KBM-7 (cell line): ENCODE measurements at regions not wholly inside any gene's neighbourhood (a gene's known extent, or its start where the extent isn't known, plus 50 kb on each side); places are given as distances from the start of the nearest gene placed in this dataset.
"Not testable (repeated sequence)": the region's sequence is repeated elsewhere in the genome, so short reads cannot be mapped to it uniquely, and the experiment has no call there.

Experiments used
- DNase-seq: peaks from one replicate; pipeline ENCODE4 v3.0.0-alpha.2; 2015
- in situ Hi-C: fragments of 300-500 bp; cut with MboI; formaldehyde crosslinking; loops from 2 replicates; pipeline ENCODE4 v1.14.3; 2020; ENCODE audit warnings: low sequenced_read_pairs, low pct_unique_long_range_greater_than_20kb, mixed read lengths

DNA sequence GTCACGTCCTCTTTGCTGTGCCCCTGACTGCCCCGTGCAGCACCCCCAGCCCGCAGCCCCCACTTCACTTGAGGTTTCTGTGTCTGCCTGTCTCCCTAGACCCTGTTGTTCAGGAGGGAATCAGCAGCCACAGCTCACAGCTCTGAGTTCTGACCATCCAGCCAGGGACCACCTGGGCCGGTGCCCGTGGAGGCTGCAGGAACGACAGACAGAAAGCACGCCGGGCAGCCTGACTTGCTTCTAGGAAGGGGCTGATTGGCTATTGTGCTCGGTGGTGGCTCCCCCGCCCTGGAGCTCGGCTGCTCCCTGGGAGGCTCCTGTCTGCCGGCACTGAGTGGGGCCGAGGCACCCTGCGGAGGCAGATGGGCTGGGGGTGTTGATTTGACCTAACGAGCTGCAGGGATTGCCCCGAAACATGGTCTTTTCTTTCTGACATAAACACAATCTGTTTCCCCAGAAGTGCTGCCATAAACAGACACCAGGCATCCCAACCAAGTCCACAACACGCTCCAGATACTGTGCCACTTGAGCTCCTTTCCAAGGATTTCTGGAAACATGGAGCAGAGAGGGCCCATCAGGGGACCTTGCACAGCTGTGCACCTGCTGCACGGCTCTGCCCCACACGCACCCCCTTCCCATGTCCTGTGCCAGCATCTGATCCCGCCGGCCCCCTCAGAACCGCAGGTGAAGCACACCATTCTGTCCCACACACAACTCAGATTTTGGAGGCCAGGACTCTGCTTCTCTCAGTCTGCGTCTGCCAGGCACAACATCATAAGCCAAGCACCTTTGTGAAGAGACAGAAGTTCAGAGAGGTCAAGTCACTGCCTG, 855.9 kb downstream of the TBC1D22A start:
- no peak for DNase-seq
- in situ Hi-C loops: no loop called here

DNA sequence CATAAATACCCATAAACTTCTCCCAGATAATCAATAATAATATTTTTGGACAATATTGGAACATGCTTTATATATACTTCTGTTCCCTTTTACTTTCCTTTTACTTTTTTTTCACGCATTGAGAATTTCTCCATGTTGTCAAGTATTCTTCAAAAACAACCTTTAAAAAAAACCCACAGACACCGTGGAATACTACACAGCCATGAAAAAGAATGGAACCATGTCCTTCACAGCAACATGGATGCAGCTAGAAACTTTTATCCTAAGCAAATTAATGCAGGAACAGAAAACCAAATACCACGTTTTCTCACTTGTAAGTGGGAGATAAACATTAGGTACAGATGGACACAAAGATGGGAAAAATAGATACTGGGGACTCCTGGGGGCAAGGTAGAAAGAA, 854.7 kb downstream of the TBC1D22A start:
- in situ Hi-C loops: no loop called here
- no peak for DNase-seq

DNA sequence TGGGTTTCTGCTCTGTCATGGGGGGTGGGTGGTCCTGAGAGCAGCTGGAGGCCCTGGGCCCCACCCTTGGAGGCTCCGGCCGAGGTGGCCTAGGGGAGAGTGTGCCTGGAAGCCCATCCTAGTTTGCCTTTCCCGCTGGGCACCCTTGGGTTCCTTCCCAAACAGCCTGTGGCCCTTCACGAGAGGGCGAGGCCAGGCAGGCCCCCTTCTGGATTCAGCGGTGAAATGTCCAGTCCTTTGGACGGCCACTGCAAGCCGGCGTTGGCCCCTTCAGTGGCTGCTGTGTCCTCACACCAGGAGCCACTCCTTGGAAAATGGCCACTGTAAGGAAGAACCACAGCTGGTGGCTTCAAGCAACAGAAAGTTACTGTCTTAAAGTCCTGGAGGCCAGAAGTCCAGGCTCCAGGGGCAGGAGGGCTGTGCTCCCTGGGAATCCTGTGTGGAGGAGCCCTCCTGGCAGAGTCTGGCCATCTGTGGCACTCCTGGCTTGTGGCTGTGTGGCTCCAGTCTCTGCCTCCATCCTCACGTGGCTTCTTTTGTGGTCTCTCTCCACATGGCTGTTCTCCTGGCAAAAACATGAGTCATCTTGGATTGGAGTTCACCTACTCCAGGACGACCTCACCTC, 854.1 kb downstream of the TBC1D22A start:
- in situ Hi-C loops: no loop called here
- DNase-seq: no peak

DNA sequence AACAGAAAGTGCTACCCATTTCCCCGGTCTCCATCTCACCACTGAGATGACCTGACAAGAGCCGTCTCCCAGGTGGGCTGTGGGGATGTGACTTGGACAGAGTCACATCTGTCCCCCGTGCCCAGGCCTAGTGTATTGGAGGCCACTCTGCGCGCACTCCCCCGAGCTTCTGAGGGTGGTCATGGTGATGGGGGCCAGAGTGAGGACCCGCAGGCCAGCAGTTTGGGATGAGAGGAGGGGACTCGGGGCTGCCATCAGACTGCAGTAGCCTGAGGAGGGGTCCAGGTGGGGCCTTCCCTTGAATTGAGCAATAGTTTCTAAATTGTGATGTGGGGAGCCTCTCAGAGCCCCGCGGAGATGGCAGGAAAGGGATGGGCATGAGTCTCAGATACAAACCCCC, 852.6 kb downstream of the TBC1D22A start:
- in situ Hi-C loops: no loop called here
- DNase-seq: no peak

DNA sequence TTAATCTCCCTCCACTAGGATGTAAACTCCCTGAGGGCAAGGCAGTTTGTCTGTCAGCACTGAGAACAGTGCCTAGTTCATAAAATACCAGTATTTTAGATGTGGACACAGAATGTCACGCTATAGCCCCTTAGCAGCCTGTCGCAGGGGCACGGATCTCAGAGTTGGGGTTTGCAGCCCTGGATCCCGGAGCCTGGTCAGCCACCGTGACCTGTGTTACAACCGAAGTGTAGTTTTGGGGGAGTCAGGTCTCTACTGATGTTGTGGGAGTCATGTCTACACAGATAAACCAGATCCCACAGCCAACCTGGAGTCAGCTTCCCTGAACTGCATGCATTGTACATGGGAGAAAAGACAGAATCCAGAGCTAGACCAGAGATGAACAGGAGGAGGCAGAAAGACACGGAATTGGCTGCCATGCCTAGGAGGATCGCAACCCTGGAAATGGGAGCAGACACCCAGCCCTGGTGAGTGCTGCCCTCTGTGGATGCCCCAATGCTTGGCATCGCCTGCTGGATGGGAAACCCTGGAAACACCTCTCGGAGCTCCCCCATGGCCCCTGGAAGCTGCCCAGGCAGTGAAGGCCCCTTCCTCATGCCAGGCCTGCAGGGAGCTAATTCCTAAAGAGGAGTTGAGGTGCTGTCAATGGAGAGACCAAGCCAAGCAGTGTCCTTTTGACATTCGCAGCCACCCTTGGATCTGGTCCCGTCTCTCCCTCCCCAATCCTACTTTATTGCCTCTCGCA, 851.3 kb downstream of the TBC1D22A start:
- in situ Hi-C loops: no loop called here
- no peak for DNase-seq

DNA sequence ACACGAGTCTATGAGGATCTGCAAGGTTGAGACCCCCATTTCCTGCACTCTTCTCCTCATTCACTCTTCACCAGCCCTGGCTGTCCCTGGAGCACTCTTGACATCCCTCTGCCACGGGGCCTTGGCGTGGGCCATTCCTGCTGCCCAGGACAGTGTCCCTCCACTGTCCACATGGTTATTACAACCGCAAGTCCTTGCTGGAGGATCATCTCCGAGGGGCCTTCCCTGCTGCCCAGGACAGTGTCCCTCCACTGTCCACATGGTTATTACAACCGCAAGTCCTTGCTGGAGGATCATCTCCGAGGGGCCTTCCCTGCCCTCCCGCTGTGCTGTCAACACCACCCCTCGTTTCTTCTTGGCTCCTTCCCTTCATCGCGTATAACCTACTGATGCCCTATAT, 850.7 kb downstream of the TBC1D22A start:
- in situ Hi-C loops, DNase-seq: not testable (repeated sequence)

DNA sequence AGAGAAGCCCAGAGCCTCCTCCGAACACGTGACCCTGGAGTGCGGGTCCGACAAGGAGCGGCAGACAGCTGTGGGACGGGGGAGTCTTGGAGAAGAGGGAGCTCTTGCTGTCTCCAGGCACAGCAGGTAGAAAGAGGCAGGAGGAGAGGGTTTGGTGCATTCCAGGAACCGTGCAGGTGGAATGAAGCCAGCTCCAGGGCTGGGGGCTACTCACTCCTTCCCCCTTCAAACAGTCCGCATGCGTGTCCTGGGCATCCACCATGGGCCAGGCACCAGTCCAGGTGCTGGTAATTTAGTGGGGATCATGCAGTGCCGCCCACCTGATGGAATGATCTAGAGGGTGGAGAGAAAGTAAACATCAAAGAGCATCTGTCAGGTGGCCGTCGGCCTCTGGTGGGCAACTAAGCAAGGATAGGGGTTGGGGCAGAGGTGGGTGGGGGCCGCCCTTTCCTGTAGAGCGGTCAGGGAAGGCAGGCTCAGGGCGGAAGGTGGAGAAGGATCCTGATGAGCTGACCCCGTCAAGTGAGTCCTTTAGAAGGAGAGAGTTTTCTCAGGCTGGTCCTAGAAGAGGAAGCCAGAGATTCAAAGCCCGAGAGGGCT, 850.0 kb downstream of the TBC1D22A start:
- in situ Hi-C loops: no loop called here
- no peak for DNase-seq

DNA sequence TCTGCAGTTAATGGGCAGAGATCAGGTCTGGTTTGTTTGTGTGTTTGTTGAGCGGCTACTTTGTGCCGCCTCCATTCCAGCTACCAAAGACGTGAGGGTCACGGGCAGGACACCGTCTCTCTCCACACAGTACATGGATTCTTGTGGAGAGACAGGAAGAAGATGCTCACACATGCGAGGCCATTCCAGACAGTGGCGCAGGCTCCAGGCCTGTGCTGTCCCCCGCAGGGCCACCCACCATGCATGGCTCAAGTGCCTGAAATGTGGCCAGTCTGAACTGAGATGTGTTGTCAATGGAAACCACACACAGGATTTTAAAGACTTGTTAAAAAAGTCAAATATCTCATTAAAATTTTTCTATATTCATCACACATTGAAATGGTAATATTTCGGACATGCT, 848.3 kb downstream of the TBC1D22A start:
- in situ Hi-C loops: no loop called here
- DNase-seq: peak; percentile 21

DNA sequence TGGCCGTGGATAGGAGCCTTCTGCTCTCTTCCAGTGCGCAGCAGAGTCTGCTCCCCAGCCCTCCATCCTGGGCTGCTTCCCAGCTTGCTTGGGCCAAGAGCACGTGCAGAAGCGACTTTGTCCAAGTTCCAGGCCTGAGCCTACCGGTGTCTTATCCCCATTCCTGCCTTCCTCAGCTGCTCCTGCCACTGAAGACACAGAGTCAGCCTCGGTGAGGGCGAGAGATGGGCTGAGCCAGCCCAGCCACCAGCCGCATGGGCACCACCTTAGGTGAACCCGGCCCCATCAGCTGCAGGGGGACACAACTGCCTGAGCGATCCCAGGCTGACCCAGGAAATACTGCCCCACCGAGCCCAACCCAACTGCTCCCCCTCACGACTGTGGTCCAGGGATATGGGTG, 847.8 kb downstream of the TBC1D22A start:
- no peak for DNase-seq
- in situ Hi-C loops: no loop called here

DNA sequence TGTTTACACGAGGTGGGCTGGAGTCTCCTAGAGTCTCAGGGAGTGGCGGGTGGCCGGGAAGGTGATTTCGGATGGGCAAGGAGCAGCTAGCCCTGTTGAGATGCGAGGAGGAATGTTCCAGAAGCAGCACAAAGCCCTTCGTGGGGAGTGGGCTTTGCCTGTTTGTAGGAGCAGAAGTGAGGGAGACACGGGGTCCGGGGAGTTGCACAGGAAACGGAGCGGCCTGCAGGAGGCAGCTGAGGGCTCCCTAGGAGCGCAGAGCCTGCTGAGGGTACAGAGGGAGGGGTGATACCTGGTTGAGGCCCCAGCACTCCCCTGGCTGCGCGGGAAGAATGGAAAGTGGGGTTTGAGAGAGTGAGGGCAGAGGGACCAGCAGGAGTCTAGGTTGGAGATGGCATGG, 847.2 kb downstream of the TBC1D22A start:
- in situ Hi-C loops: no loop called here
- DNase-seq: no peak

DNA sequence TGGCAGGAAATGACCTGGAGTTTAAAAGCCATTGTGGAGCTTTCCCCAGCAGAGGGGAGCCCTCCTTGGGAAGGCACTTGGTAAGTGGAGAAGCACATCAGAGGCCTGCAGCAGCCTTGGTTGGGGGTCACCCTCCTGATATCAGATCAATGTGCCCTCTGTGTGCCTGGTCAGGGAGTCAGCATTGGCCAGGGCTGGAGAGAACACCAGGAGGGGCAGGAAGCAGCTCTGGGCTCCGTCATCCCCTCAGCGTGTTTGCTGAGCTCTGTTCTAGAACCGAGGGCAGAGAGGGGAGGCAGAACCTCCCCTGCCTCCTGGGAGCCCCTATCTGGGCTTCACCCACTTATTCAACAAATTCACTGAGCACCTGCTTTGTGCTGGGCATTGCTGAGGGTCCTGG, 846.0 kb downstream of the TBC1D22A start:
- in situ Hi-C loops: no loop called here

DNA sequence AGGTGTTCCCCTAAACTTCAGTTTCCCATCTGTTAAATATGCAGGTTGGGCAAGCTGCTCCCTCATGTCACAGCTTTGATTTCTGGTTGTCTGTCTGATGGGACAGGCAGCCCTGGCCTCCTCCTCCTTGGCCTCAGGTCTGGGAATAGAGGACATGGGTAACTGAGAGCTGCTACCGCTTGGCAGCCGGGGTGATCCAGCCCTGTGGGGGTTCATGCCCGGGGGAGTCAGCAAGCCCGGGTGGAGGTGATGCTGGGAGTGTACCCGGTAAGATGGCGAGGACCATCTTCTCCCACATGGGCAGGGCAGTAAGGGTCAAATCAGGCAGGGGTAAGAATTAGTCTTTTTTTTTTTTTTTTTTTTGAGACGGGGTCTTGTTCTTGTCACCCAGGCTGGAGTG, 845.0 kb downstream of the TBC1D22A start:
- in situ Hi-C loops: no loop called here
- no peak for DNase-seq

More for the DNA sequence above, 846.0 kb downstream of the TBC1D22A start:
- no peak for DNase-seq

DNA sequence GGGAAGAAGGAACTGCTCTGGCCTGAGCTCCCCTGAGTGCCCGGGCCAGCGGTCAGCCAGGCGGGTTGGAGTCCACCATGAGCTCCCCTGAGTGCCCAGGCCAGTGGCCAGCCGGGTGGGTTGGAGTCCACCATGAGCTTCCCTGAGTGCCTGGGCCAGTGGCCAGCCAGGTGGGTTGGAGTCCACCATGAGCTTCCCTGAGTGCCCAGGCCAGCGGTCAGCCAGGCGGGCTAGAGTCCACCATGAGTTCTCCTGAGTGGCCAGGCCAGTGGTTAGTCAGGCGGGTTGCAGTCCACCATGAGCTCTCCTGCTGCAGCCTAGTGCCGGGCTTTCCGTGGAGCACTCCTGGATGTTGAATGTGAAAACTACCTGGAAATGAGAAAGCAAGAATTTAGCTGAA, 844.0 kb downstream of the TBC1D22A start:
- in situ Hi-C loops: no loop called here
- DNase-seq: no peak

DNA sequence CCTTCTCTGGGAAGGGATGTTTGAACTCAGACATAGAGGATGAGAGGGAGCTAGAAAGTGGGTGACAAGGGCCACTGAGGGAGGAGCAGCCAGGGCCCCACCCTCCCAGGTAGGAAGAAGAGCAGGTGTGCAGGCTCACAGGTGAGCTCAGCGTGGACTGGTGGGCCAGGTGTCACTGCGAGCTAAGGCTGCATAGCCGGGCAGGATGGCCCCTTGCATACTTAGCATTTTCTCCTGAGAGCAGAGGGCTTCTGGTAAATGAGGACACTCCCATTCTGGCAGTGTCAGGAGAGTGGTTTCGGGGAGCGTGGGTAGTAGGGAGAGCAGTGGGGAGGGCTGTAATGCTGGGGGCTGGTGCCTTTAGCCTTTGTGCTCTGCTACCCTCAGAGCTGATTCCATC, 843.4 kb downstream of the TBC1D22A start:
- in situ Hi-C loops: no loop called here
- no peak for DNase-seq

DNA sequence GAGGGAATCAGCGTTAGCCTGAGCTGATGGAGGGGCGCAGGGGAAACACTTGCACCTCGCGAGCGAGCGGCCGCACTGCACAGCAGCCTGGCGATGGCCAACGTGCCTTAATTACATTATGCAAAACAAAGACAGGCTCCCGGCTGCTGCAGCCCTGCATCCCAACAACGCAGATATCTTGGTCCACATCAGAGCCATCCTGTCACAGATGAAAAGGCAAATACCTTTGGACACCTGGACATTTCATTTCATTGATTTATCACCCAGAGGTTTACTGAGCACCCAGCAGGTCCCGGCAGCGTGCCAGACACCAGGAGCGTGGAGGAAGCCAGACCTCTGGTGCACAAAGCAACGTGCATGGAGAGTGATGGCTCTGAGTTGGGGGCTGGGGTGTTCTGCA, 843.0 kb downstream of the TBC1D22A start:
- in situ Hi-C loops: no loop called here
- no peak for DNase-seq

DNA sequence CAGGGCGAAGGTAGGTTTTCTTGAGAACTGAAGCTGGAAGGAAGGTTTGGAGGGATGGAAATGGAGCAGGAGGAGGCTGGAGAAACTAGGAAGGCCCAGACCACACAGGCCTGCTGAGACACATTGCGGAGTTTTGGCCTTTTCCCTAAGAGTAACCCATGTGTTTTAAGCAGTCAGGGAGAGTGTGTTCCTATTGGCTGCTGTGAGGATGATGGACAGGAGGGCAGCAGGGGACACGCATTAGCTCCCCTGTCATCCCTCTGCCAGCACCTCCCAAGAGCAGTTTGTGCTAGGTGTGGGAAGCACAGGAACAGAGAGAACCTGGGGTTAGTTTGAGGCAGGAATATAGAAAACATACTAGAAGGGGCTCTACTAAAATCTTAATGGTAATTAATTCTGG, 842.1 kb downstream of the TBC1D22A start:
- in situ Hi-C loops: no loop called here

DNA sequence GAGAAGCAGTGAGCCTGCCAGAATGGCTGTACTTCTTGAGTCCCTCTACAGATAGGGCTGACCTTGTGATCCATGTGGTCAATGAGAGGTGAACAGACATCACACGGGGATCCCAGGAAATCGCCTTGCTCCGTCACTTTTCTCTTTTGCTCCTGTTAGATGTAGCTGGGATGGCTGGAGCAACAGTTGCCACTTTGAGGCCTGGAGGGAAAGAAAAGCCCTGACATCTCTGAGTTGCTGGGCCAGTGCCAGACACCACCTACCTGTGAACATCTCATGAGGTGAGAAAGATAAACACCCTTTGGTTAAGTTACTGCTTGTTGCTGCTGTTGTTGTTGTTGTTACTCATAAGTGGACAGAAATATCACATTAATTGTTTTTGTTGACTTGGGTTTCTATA, 840.3 kb downstream of the TBC1D22A start:
- no peak for DNase-seq
- in situ Hi-C loops: no loop called here

More for the DNA sequence above, 842.1 kb downstream of the TBC1D22A start:
- DNase-seq: no peak

DNA sequence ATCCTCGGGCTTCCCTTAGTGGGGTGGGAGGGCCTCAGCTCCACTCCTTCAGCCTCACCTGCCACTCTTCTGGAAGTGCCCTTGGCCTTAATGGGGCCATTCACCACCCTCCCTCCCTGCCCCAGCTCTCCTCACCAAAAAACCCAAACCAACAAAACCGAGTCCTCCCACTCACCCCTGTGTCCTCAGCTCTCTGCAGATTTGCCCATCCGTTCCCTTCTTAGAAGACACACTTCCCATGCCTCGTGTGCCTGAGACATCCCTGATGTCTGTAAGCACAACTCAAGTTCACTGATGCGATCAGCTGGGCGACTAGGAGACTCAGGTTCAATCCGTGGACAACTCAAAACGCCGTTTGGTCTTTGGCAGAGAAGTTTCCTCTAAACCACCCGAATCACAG, 839.2 kb downstream of the TBC1D22A start:
- no peak for DNase-seq
- in situ Hi-C loops: no loop called here

DNA sequence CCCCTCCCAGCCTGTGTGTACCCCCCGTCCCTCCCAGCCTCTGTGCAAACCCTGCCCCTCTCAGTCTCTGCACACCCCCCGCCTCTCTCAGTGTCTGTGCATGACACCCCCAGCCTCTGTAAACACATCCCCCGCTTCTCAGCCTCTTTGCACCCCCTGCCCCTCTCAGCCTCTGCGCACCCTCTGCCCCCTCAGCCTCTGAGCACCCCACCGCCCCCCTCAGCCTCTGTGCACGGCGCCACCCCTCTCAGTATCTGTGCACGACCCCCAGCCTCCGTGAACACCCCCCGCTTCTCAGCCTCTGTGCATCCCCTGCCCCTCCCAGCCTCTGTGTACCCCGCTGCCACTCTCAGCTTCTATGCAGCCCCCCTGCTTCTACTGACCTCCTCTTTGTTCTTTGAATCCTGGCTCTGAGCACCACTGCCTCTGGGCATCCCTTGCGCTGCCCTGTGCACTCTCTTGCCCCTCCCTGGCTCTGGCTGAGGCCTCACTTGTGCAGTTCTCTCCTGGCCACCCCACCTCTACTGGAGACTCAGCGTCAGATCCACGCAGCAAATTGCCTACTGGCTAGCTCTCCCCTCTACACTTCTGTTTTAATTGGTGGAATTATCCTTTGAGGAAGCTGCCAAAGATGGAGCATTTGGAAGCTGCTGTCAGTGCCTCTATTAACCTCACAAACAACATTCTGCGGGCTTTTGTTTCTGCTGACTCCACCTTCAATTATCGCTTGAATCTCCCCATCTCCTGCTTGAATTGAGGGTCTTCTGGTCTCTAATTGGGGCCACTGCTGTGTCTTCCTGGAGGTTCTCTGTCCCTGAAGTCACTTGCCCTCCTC, 838.6 kb downstream of the TBC1D22A start:
- no peak for DNase-seq
- in situ Hi-C loops: no loop called here
